ENCODE measurements at regions not wholly inside any gene's neighbourhood (a gene's known extent, or its start where the extent isn't known, plus 50 kb on each side); places are given as distances from the start of the nearest gene placed in this dataset.

DNA sequence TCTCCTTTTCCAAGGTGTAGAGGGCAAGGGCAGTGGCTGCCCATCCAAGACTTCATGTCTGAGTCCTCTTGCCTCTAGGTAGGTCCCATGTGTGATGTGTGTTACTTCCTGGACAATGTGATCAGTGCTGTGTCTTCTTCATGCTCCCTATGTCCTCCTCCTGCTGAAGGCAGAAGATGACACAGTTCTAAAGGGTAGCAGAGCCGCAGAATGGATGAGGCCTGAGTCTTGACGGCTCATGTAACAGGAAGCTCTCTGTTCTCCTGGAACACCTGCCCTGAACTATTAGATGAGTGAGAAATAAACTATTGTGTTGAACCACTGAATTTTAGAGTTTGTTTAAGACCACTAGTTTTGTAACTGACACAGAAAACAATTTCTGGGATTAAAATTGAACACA, 165.9 kb downstream of the NDFIP2 start:
- TF ChIP-seq POLR2A (IDR thresholded peaks at IDR 0.05): no peak
- TF ChIP-seq EP300 (IDR thresholded peaks at IDR 0.05): no peak

Measured in ovary (tissue), 1 donor.